Hypothalamus (tissue), 51 donors: ENCODE measurements at regions not wholly inside any gene's neighbourhood (a gene's known extent, or its start where the extent isn't known, plus 50 kb on each side); places are given as distances from the start of the nearest gene placed in this dataset.

Experiments used
- DNase-seq, 51 donors: peaks; one replicate each; lab custom pipeline; 2025; lab: John Stamatoyannopoulos, UW

- DNase-seq = no peak
These were observed 62.7 kb upstream of the IL15 start for GRCh38 chr4:141573678-141574077.

DNA sequence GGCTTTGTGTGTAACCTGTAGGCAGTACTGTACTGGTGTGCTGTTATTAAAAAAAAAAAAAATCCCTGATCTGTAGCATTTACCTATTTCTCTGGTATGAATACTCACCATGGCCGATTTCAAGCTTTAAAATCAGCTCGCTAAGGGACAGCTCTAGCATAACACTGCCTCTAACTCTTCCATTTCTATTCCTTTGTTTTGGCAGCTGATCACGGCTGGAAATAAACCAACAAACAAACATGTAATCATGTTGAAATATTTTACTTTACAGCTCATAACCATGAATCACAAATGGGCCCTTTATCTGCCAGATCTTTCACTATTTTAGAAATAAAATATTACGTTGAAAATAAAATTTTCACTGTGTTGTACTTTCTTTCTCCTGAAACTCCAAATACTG lies 60.5 kb upstream of the IL15 start:
- no peak for DNase-seq

- DNase-seq = peak in 2 of 51 donors; percentile 1 to 16
These were observed 59.7 kb upstream of the IL15 start for GRCh38 chr4:141576585-141577110.

DNA sequence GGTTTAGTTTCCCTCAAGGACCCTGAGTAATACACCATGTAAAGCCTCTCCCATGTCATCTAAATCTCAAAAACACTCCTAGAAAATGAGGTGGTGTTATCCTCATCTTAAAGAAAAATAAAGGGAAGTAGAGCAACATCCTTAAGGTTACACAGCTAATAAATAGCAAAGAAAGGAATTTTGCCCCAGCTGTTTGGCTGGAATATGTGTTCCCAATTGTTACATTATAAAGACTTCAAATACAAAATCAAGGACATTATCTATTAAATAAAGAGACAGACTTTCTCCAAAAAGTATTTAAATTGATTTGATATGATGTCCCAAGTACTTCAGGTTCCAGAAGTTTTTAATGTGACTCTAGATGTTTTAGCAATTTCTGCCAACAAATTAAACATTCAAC lies 57.9 kb upstream of the IL15 start:
- DNase-seq = no peak

DNA sequence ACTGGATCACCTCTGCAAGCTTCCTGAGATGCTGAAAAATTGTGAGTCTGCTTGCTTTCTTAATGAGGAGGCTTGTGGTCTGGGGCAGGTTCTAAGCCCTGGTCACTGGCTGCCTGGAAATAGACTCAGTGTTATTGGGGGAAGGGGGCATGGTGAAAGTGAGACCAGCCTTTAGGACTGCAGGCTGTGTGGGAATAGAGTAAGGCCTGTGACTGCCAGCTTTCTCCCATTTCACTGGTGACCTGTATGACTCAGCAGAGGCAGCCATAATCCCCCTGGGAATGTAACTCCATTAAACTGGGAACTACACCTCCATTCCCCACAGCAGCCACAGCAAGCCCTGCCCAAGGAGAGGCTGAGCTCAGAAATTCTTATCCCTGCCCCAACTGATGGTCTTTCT lies 55.9 kb upstream of the IL15 start:
- no peak for DNase-seq
